Epidermal melanocyte (primary cell): ENCODE measurements at regions not wholly inside any gene's neighbourhood (a gene's known extent, or its start where the extent isn't known, plus 50 kb on each side); places are given as distances from the start of the nearest gene placed in this dataset.

Experiments
- DNase-seq: peaks from one replicate; pipeline ENCODE4 v3.0.0; 2011; ENCODE audit warnings: low spot score; ENCODE audit not compliant: insufficient read length

- peak; percentile 29 for DNase-seq
Observed at GRCh38 chr9:27749838-27750237, 176.6 kb upstream of the C9orf72 start.

GRCh38 chr9:27750566-27750965 lies 177.3 kb upstream of the C9orf72 start:
- DNase-seq: no peak

- DNase-seq: no peak
Observed at GRCh38 chr9:27752069-27752468, 178.8 kb upstream of the C9orf72 start.

GRCh38 chr9:27755846-27756245 lies 182.6 kb upstream of the C9orf72 start:
- no peak for DNase-seq

DNA sequence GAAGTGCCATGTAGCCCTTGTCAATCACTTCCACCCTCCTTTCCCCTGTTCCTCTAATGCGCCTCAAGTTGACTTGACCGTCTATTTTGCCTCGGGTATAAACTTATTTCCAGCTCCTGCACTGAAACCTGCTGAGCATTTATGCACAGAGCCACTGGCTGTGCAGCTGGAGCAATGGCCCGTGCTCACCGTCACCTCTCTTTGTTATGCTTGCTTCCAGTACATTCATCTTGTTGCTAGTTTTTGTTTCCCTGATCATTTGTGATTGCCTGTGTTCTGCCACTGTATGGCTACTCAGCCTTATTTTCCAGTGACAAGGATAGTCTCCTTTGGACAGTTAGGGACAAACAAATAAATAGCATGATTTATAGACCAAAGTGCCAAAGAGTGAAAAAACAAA lies 183.1 kb upstream of the C9orf72 start:
- no peak for DNase-seq

DNA sequence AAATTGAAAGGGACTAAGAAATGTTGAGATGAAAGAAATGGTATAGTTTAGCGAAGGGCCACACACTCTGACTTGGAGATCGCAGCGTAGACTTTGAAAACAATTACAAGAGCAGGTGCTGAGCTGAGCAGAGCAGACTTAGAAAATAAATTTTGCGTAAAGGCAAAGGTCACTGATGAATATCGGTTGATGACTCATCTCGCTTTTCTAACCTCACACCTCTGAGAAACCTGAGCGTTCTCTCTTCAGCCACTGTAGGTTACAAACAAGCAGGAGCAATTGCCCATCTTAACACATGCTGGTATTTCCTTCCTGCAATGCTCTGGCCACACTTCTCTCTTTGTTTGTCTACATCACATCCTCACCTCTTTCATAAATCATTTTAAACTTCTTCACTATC lies 190.6 kb upstream of the C9orf72 start:
- DNase-seq: no peak

DNA sequence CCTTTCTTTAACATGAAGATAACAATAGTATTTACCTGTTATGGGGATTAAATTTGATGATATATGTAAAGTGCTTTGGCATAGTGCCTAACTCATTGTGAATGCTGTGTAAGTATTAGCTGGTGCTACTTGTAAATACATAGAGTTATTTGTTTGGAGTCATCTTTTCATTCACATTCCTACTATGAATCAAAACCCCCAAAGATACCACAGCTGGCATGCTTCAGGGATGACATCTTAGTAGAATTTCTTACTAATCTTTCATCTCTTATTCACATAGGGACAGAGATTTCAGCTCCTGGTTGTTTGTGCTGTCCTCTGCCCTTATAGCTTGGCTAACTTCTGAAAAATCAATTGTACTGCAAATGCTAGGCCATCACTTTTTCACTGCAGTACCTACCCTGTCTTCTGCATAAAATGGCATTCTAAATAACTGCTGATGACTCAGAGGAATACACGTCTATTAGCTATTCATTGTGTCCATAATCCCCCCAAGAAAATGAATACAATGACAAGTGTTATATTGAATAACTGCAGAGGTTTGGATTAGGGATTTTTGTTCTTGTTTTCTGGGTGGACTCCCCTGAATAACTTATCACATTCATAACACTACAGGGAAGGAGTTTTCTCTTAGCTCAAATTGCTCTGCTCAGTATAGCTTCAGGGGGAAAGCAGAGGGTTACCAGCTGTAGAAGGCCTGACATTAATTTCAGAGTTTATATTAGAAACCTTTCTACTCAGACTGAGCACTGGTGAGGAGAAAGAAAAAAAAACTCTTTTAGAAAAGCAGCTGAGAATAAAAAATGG lies 192.2 kb upstream of the C9orf72 start:
- peak; percentile 28 for DNase-seq

DNA sequence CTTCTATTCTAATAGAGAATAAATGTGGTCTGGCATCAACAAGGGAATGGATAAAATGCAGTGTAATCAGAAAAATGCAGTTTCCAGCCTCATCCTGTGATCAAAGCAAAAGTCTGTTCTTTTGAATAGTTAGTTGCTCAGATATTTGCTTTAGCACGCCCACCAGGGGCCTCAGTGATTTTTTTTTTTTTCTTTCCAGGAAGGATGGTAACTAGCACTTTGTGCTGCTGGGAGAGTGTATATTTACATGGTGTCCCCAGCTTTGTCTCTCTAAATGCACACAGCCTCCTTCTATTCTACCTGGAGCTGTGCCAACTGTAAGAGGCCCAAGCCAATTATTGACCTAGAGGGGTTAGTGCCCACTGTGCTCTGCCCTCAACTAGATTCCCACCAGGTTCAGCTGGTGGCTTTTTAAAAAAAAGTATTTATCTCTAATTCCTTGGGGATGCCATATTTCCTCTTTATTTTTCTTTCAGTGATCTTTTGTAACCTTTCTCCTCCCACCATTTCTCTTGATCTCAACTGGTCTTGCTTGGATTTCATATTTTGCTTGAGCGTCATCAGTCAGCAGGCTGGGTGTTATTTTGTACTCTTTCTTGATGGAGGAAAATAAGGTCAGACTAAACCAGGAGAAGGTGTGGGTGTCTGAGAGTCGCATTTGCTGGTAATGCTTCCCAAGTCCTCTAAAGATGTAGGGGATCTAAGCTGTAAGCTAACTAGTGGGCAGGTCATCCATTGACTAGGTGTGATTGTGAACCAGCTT lies 193.0 kb upstream of the C9orf72 start:
- peak; percentile 26 for DNase-seq

- DNase-seq: no peak
Observed at GRCh38 chr9:27768781-27769180, 195.5 kb upstream of the C9orf72 start.

DNA sequence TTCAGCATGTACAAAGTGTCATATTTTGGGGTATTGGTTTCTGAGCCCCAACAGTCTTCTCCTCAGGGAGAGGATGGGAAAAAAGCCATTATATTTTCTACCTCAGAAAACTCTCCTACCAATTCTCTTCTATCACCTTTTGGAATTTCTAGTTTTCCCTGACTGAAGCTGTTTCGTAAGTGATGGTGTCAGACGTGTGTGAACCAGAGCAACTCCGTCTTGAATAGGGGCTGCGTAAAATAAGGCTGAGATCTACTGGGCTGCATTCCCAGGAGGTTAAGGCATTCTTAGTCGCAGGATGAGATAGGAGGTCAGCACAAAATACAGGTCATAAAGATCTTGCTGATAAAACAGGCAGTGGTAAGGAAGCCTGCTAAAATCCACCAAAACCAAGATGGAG lies 197.3 kb upstream of the C9orf72 start:
- DNase-seq: no peak

- DNase-seq: no peak
Observed at GRCh38 chr9:27771803-27772545, 198.7 kb upstream of the C9orf72 start.

- no peak for DNase-seq
Observed at GRCh38 chr9:27784847-27785713, 211.8 kb upstream of the C9orf72 start.

- no peak for DNase-seq
Observed at GRCh38 chr9:27785714-27786100, 212.4 kb upstream of the C9orf72 start.

DNA sequence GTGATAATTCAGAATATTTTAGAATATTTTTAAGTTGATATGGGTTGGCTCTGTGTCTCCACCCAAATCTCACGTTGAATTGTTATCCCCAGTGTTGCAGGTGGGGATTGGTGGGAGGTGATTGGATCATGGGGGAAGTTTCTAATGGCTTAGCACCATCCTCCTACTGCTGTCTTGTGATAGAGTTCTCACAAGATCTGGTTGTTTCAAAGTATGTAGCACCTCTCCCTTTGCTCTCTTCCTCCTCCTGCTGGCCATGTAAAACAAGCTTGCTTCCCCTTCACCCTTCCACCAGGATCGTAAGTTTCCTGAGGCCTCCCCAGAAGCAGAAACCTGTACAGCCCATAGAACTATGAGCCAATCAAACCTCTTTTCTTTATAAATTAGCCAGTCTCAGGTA lies 214.6 kb upstream of the C9orf72 start:
- DNase-seq: no peak

- DNase-seq: no peak
Observed at GRCh38 chr9:27791311-27791710, 218.0 kb upstream of the C9orf72 start.

DNA sequence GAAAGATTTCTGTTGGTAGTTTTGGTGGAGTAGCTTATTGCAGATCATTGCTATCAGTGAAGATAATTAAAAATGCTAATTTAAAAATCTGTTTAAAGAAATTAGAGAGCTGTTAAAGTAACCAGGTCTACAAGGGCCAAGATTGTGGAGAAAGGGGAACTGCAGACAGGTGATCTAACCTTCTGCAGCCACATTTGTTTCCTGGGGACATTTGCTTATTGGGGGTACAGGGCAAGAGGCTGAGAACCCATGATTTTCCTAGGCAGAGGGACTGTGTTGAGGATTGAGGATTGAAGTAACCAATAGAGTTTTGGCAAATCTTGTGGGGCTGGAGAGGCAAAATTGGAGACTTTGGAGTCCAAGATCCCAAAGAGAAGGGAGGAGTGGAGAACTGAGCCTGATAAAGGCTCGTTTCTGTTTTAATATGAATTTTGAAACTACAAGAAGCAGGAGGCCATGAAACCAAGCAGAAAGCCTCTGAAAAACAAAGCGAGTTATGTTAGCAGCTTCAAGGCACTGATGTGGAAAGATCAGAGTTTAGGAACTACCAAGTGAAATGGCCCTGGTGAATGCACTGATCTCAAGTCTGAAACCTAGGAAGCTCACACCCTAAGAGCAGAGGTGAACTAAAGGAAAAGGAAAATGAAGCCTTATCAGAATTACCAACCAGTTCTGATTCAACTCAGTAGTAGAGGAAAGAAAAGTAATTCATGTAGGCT lies 219.8 kb upstream of the C9orf72 start:
- DNase-seq: no peak

DNA sequence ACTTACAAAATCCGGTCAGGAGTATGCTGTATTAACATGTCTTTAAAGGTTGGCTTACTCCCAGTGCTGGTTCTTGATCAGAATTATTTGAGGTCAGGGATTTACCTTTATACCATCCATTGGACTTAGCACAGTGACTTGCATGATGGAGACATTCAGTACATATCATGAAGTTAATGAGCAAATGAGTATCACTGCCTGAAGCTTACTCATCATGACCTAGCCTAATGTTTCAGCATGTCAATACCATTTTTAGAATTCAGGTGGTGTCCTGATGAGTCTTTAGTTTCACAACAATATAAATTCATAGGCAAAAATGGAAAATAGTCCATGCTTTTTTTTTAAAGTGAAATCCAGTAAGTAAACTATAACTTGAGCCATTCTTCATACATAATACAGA lies 226.0 kb upstream of the C9orf72 start:
- DNase-seq: no peak

DNA sequence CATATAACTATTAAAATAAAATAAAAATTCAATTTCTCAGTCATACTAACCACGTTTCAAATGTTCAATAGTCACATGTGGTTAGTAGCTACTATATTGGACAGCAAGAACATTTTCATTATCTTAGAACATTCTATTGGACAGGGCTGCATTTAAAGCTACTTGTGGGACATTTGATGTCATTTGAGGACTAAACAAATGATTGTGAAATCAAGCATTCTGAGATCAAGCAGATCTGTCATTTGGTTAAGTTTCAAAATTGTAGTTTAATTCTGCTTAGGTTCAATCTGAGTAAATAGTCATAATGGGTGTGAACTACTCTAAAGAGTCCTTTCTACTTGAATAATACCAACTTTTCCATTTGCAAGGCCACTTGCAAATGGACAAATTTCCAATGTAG lies 226.9 kb upstream of the C9orf72 start:
- no peak for DNase-seq

DNA sequence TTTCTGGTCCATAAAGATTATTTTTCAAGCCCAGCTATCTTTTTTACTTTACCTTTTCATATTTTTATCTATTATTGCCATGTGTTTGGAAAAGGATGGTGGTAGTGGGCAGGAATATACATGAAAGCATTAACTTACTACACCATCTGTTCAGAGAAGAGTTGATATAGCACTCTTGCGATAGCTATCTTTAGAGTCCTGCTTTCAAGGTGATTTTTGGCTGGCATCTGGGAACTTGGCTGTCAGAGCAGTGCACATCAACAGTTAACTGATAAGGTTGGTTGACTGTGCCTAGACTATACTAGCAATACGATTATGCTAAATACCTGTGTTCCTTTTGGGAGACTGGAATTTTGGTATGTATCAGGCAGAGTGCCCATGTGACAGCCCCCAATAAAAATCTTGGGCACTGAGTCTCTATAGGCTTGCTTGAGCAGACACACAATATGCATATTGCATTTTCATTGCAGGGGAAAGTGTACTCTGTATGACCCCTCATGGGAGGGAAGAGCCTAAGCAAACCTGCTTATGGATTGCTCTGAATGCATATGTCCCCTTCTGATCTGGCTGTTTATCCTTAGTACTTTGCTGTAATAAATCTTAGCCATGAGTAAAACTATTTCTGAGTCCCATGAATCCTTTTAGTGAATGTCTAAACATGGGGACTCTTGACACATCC lies 227.6 kb upstream of the C9orf72 start:
- no peak for DNase-seq

- no peak for DNase-seq
Observed at GRCh38 chr9:27801545-27801944, 228.3 kb upstream of the C9orf72 start.
